Trophoblast cell (in vitro differentiated cells and primary cell): ENCODE measurements at regions not wholly inside any gene's neighbourhood (a gene's known extent, or its start where the extent isn't known, plus 50 kb on each side); places are given as distances from the start of the nearest gene placed in this dataset.

Source experiments
- DNase-seq, 2 donors: peaks; one replicate each; pipeline ENCODE4 v3.0.0-alpha.2; 2016
- H2AFZ ChIP-seq: 2 replicates; pipeline ENCODE4 v1.6.1; 2013; ENCODE audit warnings: low read length, moderate library complexity, mild to moderate bottlenecking; ENCODE audit not compliant: insufficient read depth, poor library complexity
- H2AK5ac ChIP-seq: 2 replicates; pipeline ENCODE4 v1.6.1; 2013; ENCODE audit warnings: mild to moderate bottlenecking, low read length
- H2BK120ac ChIP-seq: 2 replicates; pipeline ENCODE4 v1.6.1; 2013; ENCODE audit warnings: low read length, mild to moderate bottlenecking, moderate library complexity; ENCODE audit not compliant: insufficient read depth, poor library complexity
- H2BK12ac ChIP-seq: 2 replicates; pipeline ENCODE4 v1.6.1; 2013; ENCODE audit warnings: mild to moderate bottlenecking, low read length, moderate library complexity
- H2BK5ac ChIP-seq: 2 replicates; pipeline ENCODE4 v1.6.1; 2013; ENCODE audit warnings: low read length, low read depth, moderate library complexity, mild to moderate bottlenecking; ENCODE audit not compliant: poor library complexity
- H3K14ac ChIP-seq: 2 replicates; pipeline ENCODE4 v1.6.1; 2013; ENCODE audit warnings: mild to moderate bottlenecking, low read length
- H3K18ac ChIP-seq: 2 replicates; pipeline ENCODE4 v1.6.1; 2013; ENCODE audit warnings: mild to moderate bottlenecking, low read length
- H3K23ac ChIP-seq: 2 replicates; pipeline ENCODE4 v1.6.1; 2013; ENCODE audit warnings: low read length
- H3K27ac ChIP-seq: 2 replicates; pipeline ENCODE4 v1.5.1; 2013; ENCODE audit warnings: low read depth, mild to moderate bottlenecking, inconsistent platforms, low read length, moderate library complexity
- H3K27me3 ChIP-seq: 2 replicates; pipeline ENCODE4 v1.6.1; 2013; ENCODE audit warnings: inconsistent platforms, mild to moderate bottlenecking, low read length, moderate library complexity; ENCODE audit not compliant: insufficient read depth
- H3K36me3 ChIP-seq, 2 experiments: 1 replicate in 1 of 2; 2 replicates in 1 of 2; pipeline ENCODE4 v1.6.1; 2013; ENCODE audit warnings: low read length in 2 of 2, mild to moderate bottlenecking in 2 of 2, moderate library complexity in 1 of 2; ENCODE audit not compliant: insufficient read depth in 2 of 2, control insufficient read depth in 1 of 2
- H3K4ac ChIP-seq: 2 replicates; pipeline ENCODE4 v1.6.1; 2013; ENCODE audit warnings: low read depth, mild to moderate bottlenecking, low read length, moderate library complexity
- H3K4me1 ChIP-seq, 2 experiments: 1 replicate in 1 of 2; 2 replicates in 1 of 2; pipeline ENCODE4 v1.6.1; 2013; ENCODE audit warnings: low read length in 2 of 2, mild to moderate bottlenecking in 2 of 2, moderate library complexity in 1 of 2; ENCODE audit not compliant: insufficient read depth in 2 of 2, control insufficient read depth in 1 of 2
- H3K4me2 ChIP-seq: 2 replicates; pipeline ENCODE4 v1.6.1; 2013; ENCODE audit warnings: inconsistent platforms, mild to moderate bottlenecking, low read length, moderate library complexity
- H3K4me3 ChIP-seq: 2 replicates; pipeline ENCODE4 v1.5.1; 2013; ENCODE audit warnings: mild to moderate bottlenecking, low read depth, low read length, inconsistent platforms
- H3K79me1 ChIP-seq: one replicate; pipeline ENCODE4 v1.6.1; 2013; ENCODE audit warnings: low read length
- H3K79me2 ChIP-seq: 2 replicates; pipeline ENCODE4 v1.6.1; 2013; ENCODE audit warnings: low read length, mild to moderate bottlenecking; ENCODE audit not compliant: control insufficient read depth, insufficient read depth, poor library complexity
- H3K9ac ChIP-seq: 2 replicates; pipeline ENCODE4 v1.6.1; 2013; ENCODE audit warnings: mild to moderate bottlenecking, low read length
- H3K9me3 ChIP-seq: 2 replicates; pipeline ENCODE4 v1.6.1; 2013; ENCODE audit warnings: low read depth, mild to moderate bottlenecking, control low read depth, inconsistent platforms, low read length; ENCODE audit not compliant: insufficient read depth
- H4K12ac ChIP-seq: 2 replicates; pipeline ENCODE4 v1.6.1; 2013; ENCODE audit warnings: low read depth, mild to moderate bottlenecking, low read length, moderate library complexity
- H4K8ac ChIP-seq: 2 replicates; pipeline ENCODE4 v1.6.1; 2013; ENCODE audit warnings: low read depth, mild to moderate bottlenecking, low read length, moderate library complexity
- H4K91ac ChIP-seq: one replicate; pipeline ENCODE4 v1.6.1; 2013; ENCODE audit warnings: low read depth, mild to moderate bottlenecking, low read length, moderate library complexity
- WGBS: extraction: QIAGEN DNeasy Blood & Tissue Kit; methylation state at CpG from one replicate; pipeline ENCODE4 v1.1.7; 2013; ENCODE audit warnings: missing lambda C conversion rate; ENCODE audit not compliant: insufficient read length, insufficient coverage; ENCODE audit errors: extremely low coverage; 5-methylcytosine and 5-hydroxymethylcytosine counted together

DNA sequence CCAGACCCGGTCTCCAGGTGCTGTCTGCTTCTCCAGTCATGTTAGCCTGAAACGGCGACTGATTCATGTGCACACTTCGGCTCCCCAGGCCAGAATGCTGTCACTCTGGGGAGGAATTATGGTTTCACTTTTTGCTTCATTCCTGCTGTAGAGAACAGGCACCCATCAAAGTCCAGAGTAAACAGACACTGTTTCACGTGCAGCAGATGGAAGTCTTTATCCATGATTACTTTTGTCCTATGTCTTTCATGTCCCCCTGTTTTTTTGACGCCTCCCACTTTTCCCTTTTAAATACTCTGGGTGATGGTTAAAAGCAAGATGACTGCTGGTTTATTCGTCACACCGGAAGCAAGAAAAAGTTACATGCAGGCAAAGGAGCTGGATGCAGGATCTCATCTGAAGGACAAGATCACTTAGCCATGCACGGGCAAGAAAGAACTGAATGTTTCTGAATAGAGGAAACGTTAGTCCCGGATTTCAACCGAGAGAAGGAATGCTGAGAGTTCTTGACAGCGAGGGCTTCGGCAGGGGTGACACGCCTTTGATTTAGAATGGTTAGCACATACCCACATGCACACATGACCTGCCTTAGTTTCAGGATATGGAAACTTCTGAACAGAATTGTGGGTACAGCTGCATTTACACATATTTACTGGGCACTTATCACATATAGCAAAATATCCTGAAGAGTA lies 250.0 kb upstream of the KLF6 start:
- Histone ChIP-seq H3K4me3 (no peak overlapping the region), H3K9ac (no peak overlapping the region), H3K4ac (no peak overlapping the region), H3K14ac (no peak overlapping the region), H3K9me3 (peaks cover 3% of the 10 kb centered on the region), H4K91ac (no peak overlapping the region), H2BK5ac (no peak overlapping the region), H3K27ac (no peak overlapping the region), H2AFZ (no peak overlapping the region), H4K8ac (no peak overlapping the region), H2AK5ac (no peak overlapping the region), H3K79me2 (no peaks in the 10 kb centered on the region), H3K79me1 (no peaks in the 10 kb centered on the region), H3K18ac (no peak overlapping the region), H3K23ac (no peak overlapping the region), H4K12ac (no peak overlapping the region), H3K36me3 (no peaks in the 10 kb centered on the region), H2BK120ac (no peak overlapping the region), H3K27me3 (no peaks in the 10 kb centered on the region), H2BK12ac (peak overlapping the region; percentile 29), H3K4me2 (no peak overlapping the region), H3K4me1 (peaks cover 0 to 2% of the 10 kb centered on the region in 2 experiments)
- peak in 1 of 2 donors; percentile 36 for DNase-seq
- WGBS, result no CpG with 5 or more reads among the region's 15 CpGs

DNA sequence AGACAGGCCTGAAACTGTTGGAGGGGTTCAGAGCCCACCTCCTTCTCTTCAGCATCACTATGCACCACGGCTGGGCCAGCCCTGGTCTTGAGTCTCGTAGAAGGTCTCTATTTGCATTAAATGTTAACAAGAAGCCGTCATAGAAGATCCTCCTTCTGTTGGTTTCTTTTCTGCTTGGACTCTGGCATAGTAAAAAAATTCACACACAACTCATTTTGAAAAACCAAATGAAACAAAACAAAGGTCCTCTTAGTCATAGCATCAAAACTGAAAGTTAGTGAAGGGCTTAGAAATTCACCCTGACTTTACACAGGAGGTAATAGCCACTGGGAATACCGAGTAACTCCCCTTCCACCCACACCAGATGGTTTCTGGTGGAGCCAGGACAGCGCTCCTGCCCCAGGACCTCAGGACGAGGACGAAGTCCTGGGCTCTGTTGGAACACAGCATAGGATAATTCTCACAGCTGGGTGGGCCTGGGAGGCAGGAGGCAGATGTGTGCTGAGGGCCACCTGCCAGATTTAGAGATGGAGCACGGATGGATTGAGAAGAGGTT lies 248.4 kb upstream of the KLF6 start:
- Histone ChIP-seq H4K8ac (no peak overlapping the region), H3K36me3 (no peaks in the 10 kb centered on the region), H3K4ac (no peak overlapping the region), H3K4me3 (no peak overlapping the region), H3K18ac (no peak overlapping the region), H3K4me1 (peaks cover 0 to 2% of the 10 kb centered on the region in 2 experiments), H4K91ac (no peak overlapping the region), H3K14ac (no peak overlapping the region), H3K23ac (no peak overlapping the region), H2BK5ac (no peak overlapping the region), H3K79me1 (no peaks in the 10 kb centered on the region), H3K9me3 (peaks cover 3% of the 10 kb centered on the region), H2AFZ (no peak overlapping the region), H3K9ac (no peak overlapping the region), H3K4me2 (no peak overlapping the region), H4K12ac (no peak overlapping the region), H3K79me2 (no peaks in the 10 kb centered on the region), H3K27me3 (no peaks in the 10 kb centered on the region), H2BK120ac (no peak overlapping the region), H2BK12ac (peak overlapping the region; percentile 54), H3K27ac (no peak overlapping the region), H2AK5ac (peak overlapping the region; percentile 22)
- WGBS, result no CpG with 5 or more reads among the region's 8 CpGs
- DNase-seq, result no peak

DNA sequence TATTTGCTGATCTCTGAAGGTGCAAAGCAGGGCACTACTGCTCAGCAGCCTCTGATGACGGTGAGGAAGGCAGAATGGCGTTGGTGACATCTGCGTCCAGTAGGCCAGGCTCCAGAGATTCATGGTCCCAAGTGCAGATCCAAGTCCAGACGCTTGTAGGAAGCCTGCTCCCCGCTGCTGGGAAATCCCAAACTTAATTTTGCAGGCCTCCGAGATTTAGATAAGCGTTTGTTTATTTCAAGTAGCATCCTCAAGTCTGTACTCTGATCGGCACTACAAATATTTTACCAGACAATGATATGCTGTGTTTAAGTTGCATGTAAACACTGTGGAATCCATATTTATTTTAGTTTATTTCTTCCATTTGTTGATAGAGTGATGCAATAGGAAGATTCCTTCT lies 244.9 kb upstream of the KLF6 start:
- no peak overlapping the region for H2AFZ ChIP-seq
- peak overlapping the region; percentile 42 for H2BK12ac ChIP-seq
- H2AK5ac ChIP-seq, result peak overlapping the region; percentile 3
- no peak overlapping the region for H3K18ac ChIP-seq
- H3K4me3 ChIP-seq, result no peak overlapping the region
- H2BK120ac ChIP-seq, result no peak overlapping the region
- H3K23ac ChIP-seq, result no peak overlapping the region
- H3K9me3 ChIP-seq, result peaks cover 3% of the 10 kb centered on the region
- no peak overlapping the region for H3K9ac ChIP-seq
- no peak overlapping the region for H4K91ac ChIP-seq
- peaks cover 0 to 7% of the 10 kb centered on the region in 2 experiments for H3K4me1 ChIP-seq
- H3K4me2 ChIP-seq, result no peak overlapping the region
- no peak overlapping the region for H4K12ac ChIP-seq
- no peak overlapping the region for H3K4ac ChIP-seq
- H4K8ac ChIP-seq, result no peak overlapping the region
- no peaks in the 10 kb centered on the region for H3K27me3 ChIP-seq
- H3K79me1 ChIP-seq, result peaks cover 8% of the 10 kb centered on the region
- H3K79me2 ChIP-seq, result no peaks in the 10 kb centered on the region
- no peak for DNase-seq
- no CpG with 5 or more reads among the region's 8 CpGs for WGBS
- H2BK5ac ChIP-seq, result no peak overlapping the region
- H3K27ac ChIP-seq, result no peak overlapping the region
- H3K36me3 ChIP-seq, result no peaks in the 10 kb centered on the region
- H3K14ac ChIP-seq, result no peak overlapping the region

DNA sequence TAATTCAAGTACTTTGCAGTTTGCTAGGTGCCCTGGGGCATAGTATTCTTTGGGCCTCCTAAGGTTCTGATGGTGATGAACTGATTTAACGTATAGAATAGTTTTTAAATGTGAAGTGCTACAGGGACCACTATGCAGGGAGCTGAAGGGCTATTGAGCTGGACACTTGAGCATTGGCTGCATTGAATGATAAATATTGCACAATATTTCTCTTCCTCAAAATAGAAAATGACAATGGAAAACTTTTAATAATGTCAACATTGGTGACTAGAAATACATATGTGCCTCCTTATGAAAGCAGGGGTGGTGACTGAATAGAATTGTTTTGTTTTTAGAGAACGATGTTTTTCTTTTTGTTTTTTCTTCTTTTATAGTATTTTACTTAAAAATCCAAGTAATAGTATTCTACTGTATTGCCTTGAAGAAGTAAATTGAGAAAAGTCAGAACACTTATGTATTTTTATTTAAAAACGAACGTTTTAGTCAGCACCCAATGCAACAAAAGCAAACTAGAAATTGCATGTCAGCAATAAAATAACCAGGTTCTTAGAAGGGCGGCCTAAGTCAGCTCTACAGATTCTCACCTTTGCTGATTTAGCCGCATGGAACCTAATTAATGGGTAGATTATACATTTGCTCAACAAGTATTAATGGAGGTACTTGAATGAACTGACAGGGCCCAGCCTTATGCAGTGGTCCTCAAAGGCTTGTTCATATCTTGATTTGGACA lies 244.0 kb upstream of the KLF6 start:
- Histone ChIP-seq H3K18ac (no peak overlapping the region), H3K27me3 (no peaks in the 10 kb centered on the region), H2AK5ac (no peak overlapping the region), H3K4me2 (no peak overlapping the region), H3K23ac (no peak overlapping the region), H3K27ac (no peak overlapping the region), H3K4me1 (peaks cover 5 to 11% of the 10 kb centered on the region in 2 experiments), H2AFZ (no peak overlapping the region), H3K4me3 (no peak overlapping the region), H3K36me3 (no peaks in the 10 kb centered on the region), H2BK120ac (no peak overlapping the region), H3K14ac (no peak overlapping the region), H3K79me1 (peaks cover 12% of the 10 kb centered on the region), H4K91ac (no peak overlapping the region), H3K4ac (no peak overlapping the region), H4K8ac (no peak overlapping the region), H3K9me3 (peaks cover 3% of the 10 kb centered on the region), H4K12ac (no peak overlapping the region), H3K9ac (no peak overlapping the region), H3K79me2 (no peaks in the 10 kb centered on the region), H2BK12ac (no peak overlapping the region), H2BK5ac (no peak overlapping the region)
- WGBS, result no CpG with 5 or more reads among the region's 6 CpGs
- no peak for DNase-seq
